Muscle of back (tissue), 3 donors: ENCODE measurements at regions not wholly inside any gene's neighbourhood (a gene's known extent, or its start where the extent isn't known, plus 50 kb on each side); places are given as distances from the start of the nearest gene placed in this dataset.
"Not testable (repeated sequence)": the region's sequence is repeated elsewhere in the genome, so short reads cannot be mapped to it uniquely, and the experiment has no call there.

Experiments used
- DNase-seq, 3 donors: peaks; one replicate each; pipeline versions ENCODE4 v3.0.0 to v3.0.0-alpha.2; 2013

DNA sequence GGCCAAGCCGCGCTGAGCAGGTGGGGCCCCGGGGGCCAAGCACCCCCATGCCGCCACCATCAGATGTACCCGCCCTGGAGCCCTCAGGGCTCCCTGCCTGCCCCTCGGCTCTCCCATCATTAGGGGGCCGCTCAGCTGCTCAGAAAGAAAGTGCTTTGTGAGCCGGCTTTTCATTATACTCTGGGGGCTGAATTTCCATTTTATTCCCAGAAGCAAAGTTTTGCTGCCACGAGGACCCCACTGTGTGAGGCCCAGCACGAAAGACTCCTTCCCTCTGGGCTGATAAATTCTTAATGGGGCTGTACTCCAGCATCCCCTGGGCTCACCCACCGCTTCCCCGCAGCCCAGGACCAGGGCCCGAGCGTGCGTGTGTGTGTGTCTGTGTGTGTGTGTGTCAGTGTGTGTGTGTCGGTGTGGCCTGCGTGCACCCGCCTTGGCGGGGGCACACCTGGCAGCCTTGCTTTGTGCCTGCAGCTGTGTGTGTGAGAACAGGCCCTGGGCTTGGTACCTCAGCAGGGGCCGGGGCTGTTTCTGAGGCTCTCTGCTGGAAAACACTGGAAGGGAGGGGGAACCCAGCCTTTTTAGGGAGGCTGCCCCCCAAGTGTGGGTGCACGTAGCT, 103.0 kb upstream of the GSE1 start:
- no peak for DNase-seq

GRCh38 chr16:85511938-85512807, 100.9 kb upstream of the GSE1 start:
- DNase-seq, result no peak

GRCh38 chr16:85512808-85513115, 100.4 kb upstream of the GSE1 start:
- DNase-seq, result no peak

DNA sequence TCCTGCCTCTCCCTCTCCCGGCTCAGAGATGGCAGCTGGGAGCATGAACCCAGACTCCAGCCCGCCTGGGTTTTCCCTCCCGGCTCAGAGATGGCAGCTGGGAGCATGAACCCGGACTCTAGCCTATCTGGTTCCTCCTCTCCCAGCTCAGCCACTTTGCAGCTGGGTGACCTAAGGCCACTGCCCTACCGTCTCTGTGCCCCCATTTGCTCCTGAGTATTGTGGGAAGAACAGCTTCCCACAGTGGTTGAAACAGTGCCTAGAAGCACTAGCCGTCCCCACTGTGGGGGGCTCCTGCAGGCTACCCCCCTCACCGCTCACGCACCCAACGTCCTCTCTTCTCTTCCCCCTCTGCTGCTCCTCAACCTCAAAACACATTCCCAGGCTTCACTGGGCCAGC, 99.9 kb upstream of the GSE1 start:
- no peak for DNase-seq

DNA sequence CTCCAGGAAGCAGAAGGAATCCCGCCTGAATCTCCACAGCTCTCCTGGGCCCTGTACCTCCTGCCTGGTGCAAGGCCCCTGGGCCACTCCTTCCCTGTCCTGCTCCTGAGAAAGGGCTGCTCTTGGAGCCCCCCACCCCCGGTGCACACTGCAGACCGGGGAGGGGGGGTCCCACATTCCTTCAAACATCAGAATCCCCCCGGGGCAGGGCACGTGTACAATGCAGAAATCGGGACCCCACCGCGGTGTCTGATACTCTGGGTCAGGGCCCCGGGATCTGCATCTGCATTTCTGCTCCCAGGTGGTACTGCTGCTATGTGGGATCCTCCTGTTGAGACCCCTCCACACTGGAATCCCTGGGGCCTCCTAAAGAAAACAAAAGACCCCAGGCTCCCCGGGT, 99.5 kb upstream of the GSE1 start:
- no peak for DNase-seq

- DNase-seq, result peak in 1 of 3 donors; percentile 63
Measured at GRCh38 chr16:85514295-85514597, 98.9 kb upstream of the GSE1 start.

DNA sequence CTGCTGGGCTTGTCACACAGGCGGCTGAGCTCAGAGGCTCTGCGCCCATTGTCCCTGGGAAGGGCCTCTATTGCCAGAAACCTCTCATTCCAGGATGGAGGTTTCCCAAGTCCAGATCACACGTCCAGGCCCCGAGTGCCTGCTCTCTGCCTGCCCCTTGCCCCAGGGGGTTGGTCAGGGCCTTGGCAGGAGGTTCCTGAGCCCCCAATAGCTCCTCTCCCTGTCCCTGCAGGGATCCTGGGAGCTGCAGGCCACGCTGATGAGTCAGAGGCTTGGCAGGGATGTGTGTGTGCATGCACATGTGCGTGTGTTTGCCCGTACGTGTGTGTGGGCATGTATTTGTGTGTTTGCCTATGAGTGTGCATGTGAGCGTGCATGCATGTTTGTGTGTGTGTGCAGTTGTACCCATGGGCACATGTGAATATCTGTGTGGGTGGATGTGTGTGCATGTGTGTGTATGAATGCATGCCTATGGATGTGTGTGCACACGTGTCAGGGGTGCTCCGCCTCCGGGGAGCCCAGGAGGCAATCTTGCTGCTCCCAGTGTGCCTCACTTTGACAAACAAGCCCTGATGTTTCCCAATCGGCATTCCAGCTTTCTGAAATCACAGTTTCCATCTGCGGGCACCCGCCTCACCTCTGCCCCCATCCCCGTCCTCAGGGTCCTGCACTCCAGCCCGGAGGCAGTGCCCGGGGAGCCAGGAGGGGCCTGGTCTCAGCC, 98.4 kb upstream of the GSE1 start:
- DNase-seq, result peak; percentile 40 to 86 (median 84)

- peak in 1 of 3 donors; percentile 52 for DNase-seq
Measured at GRCh38 chr16:85515319-85515745, 97.8 kb upstream of the GSE1 start.

DNA sequence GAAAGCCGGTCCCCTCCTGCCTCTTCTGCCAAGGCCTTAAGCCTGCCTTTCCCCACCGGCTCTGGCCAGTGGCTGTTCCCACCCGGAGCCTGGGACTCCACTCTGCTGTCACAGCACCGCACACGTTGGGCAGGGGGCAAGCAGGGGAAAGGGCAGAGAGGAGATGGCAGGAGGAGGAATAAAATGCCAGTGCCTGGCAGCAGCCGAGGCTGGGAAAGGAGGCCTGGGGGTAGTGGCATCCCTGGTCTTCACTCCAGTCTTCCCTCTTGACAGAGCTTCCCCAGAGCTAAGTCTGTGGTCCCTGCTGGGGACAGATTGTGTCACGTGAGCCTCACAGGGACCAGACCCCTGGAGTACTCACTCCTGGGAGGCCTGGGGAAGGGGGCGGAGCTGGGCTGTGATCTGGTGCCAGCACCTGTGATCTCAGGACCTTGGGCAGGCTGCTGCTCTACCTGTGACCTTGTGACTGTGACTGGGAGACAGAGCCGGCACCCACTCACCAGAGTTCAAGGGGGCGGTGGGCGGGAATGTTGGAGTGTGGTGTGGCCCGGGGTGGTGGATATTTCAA, 97.2 kb upstream of the GSE1 start:
- DNase-seq, result no peak

GRCh38 chr16:85517154-85517553, 96.0 kb upstream of the GSE1 start:
- DNase-seq, result no peak

- no peak for DNase-seq
Measured at GRCh38 chr16:85517563-85518179, 95.5 kb upstream of the GSE1 start.

- no peak for DNase-seq
Measured at GRCh38 chr16:85518398-85519049, 94.6 kb upstream of the GSE1 start.

DNA sequence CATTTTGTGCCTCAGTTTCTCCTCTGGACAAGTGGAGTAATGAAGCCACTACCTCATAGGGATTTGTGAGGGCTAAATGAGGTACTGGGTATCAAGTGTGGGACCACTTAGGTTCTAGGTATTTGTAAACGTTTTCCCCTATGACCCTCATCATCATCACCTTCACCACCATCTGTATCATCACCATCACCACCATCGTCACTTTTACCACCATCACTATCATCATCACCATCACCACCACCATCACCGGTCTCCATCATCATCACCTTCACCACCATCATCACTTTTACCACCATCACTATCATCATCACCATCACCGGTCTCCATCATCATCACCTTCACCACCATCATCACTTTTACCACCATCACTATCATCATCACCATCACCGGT, 94.1 kb upstream of the GSE1 start:
- not testable (repeated sequence) for DNase-seq

GRCh38 chr16:85519540-85520231, 93.4 kb upstream of the GSE1 start:
- no peak for DNase-seq

DNA sequence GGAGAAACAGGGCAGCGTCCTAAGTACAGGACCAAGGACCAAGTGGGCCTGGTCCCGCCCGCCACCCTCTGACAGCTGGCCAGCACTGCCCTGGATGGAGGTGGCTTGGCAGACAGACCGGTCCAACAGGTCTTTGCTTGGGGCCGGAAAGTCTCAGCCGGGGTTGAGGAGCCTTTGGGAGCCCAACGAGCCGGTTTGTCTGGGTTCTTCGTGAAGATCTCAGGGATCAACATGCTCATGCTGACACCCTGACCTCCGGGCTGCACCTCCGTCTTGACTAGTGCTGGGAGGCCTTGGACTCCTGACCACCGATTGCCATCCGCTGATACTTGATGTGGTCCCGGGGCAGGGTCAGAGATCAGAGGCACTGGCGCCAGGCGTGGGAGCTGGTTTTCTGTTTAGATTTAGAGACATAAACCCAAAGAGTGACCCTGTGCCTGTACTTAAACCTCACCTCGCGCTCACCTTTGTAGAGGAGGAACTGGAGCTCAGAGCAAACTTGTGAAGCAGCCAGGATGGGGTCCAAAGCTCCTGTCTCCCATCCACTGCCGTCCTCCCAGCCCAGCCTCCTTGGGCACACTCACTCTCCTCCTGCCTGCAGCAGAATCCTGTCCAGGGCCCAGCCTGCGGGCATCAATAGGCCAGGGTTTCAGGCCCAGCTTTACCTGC, 92.1 kb upstream of the GSE1 start:
- DNase-seq, result no peak

- DNase-seq, result peak in 1 of 3 donors; percentile 68
Measured at GRCh38 chr16:85521552-85522307, 91.4 kb upstream of the GSE1 start.

GRCh38 chr16:85522308-85522841, 90.7 kb upstream of the GSE1 start:
- DNase-seq, result peak in 1 of 3 donors; percentile 48

DNA sequence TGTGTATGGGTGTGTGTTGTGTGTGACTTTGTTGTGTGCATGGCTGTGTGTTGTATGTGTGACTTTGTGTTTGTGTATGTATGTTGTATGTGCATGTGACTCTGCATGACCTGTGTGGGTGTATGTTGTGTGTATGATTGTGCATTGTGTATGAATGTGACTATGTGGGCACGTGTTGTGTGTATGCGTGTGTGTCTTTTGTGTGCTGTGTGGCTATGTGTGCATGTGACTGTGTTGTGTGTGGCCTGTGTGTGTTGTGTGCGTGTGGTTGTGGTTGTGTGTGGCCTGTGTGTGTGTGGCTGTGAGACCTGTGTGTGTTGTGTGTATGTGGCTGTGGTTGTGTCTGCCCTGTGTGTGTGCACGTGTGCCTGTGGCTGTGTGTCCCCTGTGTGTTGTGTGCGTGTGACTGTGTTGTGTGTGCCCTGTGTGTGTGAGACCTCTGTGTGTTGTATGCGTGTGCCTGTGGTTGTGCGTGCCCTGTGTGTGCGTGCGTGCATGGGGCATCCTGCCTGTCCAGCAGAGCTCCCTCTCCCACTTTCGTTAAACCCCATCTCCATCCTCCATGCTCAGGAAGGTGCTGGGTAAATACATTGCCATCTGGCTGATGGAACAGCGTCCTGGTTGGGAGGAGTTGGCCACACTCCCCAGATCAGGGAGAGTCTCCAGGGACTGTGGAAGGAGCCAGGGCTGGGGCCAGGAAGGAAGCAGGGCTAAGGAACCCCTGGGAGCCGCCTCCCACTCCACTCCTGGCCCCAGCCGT, 90.1 kb upstream of the GSE1 start:
- peak in 1 of 3 donors; percentile 71 for DNase-seq
